Calu3 (cell line): ENCODE measurements at regions not wholly inside any gene's neighbourhood (a gene's known extent, or its start where the extent isn't known, plus 50 kb on each side); places are given as distances from the start of the nearest gene placed in this dataset.

Experiments
- BruUV-seq: library from RNA; stranded (reverse); fragments of 400-500 nt; replicated peaks from 2 replicates; lab custom pipeline; 2021; lab: Mats Ljungman, UMichigan
- CTCF ChIA-PET: fragments of 300-600 bp; sonication (Branson Sonifier 250); formaldehyde crosslinking; loops from one replicate; lab custom pipeline; 2022; ENCODE audit warnings: antibody characterized with exemption; lab: Charles Lee
- DNase-seq: peaks from one replicate; pipeline ENCODE4 v3.0.0; 2022
- H3K27ac Mint-ChIP-seq: one replicate; pipeline ENCODE4 v1.8.0; 2022; ENCODE audit warnings: mixed read lengths; ENCODE audit not compliant: unreplicated experiment
- H3K27me3 Mint-ChIP-seq: one replicate; pipeline ENCODE4 v1.8.0; 2022; ENCODE audit warnings: mixed read lengths; ENCODE audit not compliant: unreplicated experiment
- H3K36me3 Mint-ChIP-seq: one replicate; pipeline ENCODE4 v1.8.0; 2022; ENCODE audit warnings: mild to moderate bottlenecking, moderate library complexity, mixed read lengths; ENCODE audit not compliant: insufficient read depth, unreplicated experiment
- H3K4me1 Mint-ChIP-seq: one replicate; pipeline ENCODE4 v1.8.0; 2022; ENCODE audit warnings: mild to moderate bottlenecking, low read depth, mixed read lengths; ENCODE audit not compliant: unreplicated experiment
- H3K4me3 Mint-ChIP-seq: one replicate; pipeline ENCODE4 v1.8.0; 2022; ENCODE audit warnings: mild to moderate bottlenecking, low read depth, moderate library complexity, mixed read lengths; ENCODE audit not compliant: unreplicated experiment
- H3K9me3 Mint-ChIP-seq: one replicate; pipeline ENCODE4 v1.8.0; 2022; ENCODE audit warnings: low read depth, mixed read lengths; ENCODE audit not compliant: unreplicated experiment
- intact Hi-C: fragments of 100-400 bp; cut with micrococcal nuclease; formaldehyde crosslinking; loops from one replicate; pipeline ENCODE4 v1.10.0; 2022; ENCODE audit not compliant: unreplicated experiment
- TF ChIP-seq, protein P1 (sequence below): fragments of 200-600 bp; IDR thresholded peaks from one replicate; pipeline ENCODE4 v1.8.0; 2022; ENCODE audit warnings: antibody characterized with exemption; ENCODE audit not compliant: unreplicated experiment

DNA sequence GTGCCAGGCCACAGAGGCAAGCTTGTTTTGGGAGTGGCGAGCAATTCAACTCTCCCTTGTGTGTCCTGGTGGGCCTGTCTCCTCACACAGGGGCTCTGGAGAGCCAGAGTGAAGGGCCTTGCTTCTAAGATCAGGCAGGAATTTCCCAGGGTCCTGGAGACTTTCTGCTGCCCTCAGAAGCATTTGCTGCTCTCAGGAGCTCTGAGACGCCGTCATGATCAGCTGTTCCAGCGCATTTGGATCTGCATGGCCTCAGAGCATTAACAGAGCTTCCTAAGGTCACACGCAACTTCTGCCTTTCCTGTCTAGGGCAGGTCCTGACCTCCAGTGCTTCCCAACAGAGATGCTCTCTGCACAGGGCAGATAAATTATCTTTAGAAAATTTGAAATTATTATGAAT, 52.2 kb upstream of the C10orf90 start:
- no peaks in the 10 kb centered on the region for H3K36me3 Mint-ChIP-seq
- H3K9me3 Mint-ChIP-seq, result no peaks in the 10 kb centered on the region
- H3K27ac Mint-ChIP-seq, result no peak overlapping the region
- CTCF ChIA-PET, result no interaction called here
- peaks cover 10% of the 10 kb centered on the region for H3K27me3 Mint-ChIP-seq
- TF ChIP-seq, protein P1, sequence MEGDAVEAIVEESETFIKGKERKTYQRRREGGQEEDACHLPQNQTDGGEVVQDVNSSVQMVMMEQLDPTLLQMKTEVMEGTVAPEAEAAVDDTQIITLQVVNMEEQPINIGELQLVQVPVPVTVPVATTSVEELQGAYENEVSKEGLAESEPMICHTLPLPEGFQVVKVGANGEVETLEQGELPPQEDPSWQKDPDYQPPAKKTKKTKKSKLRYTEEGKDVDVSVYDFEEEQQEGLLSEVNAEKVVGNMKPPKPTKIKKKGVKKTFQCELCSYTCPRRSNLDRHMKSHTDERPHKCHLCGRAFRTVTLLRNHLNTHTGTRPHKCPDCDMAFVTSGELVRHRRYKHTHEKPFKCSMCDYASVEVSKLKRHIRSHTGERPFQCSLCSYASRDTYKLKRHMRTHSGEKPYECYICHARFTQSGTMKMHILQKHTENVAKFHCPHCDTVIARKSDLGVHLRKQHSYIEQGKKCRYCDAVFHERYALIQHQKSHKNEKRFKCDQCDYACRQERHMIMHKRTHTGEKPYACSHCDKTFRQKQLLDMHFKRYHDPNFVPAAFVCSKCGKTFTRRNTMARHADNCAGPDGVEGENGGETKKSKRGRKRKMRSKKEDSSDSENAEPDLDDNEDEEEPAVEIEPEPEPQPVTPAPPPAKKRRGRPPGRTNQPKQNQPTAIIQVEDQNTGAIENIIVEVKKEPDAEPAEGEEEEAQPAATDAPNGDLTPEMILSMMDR, result no peak
- intact Hi-C loops, result no loop called here
- no peak for DNase-seq
- no peak overlapping the region for H3K4me3 Mint-ChIP-seq
- H3K4me1 Mint-ChIP-seq, result no peaks in the 10 kb centered on the region
- no TSS peak for BruUV-seq

DNA sequence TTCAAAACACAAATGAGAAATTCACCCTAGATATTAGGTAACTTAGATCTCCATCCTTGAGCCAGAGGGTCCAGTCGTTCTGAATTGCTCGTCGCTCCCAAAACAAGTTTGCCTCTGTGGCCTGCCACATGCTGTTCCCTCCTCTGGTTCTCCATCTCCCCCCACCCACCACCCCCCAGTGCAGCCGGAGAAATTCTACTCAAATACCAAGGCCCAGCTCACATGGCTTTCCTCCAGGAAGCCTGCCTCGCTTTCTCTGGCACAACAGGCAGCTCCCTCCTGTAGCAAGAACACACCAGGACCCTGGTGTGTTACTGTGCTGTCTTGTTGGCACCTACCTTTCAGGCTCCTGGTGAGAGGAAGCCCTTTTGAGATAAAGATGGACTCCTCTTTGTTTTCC, 52.7 kb upstream of the C10orf90 start:
- intact Hi-C loops, result no loop called here
- CTCF ChIA-PET, result no interaction called here
- DNase-seq, result no peak
- Mint-ChIP-seq H3K9me3 (no peaks in the 10 kb centered on the region), H3K36me3 (no peaks in the 10 kb centered on the region), H3K27me3 (peaks cover 5% of the 10 kb centered on the region), H3K4me3 (no peak overlapping the region), H3K4me1 (no peaks in the 10 kb centered on the region), H3K27ac (no peak overlapping the region)
- no TSS peak for BruUV-seq
- TF ChIP-seq, protein P1, result no peak

DNA sequence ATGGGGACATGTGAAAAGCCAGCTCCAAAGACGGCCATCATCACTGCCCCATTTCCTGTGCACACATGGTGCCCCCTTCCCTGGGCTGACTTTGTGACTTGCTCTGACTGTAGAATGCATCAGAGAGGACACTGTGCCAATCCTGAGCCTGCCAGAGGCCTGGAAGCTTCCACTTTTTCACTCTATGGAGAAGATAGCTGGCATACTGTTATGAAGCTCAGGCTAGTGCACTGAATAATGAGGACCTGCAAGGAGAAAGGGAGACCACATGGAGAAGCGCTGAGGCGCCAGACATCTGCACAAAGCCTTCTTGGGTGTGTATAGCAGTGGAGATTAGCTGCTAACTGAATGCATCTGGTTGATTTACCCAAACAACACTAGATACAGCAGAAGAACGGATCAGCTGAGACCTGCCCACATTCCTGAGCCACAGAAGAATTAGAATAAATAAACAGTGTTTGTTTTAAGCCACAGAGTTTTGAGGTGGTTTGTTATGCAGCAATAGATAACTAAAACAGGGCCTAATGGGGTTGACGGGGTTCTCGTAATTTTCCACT, 58.9 kb upstream of the C10orf90 start:
- H3K4me3 Mint-ChIP-seq, result no peak overlapping the region
- TF ChIP-seq, protein P1, result no peak
- CTCF ChIA-PET, result no interaction called here
- DNase-seq, result no peak
- no peaks in the 10 kb centered on the region for H3K36me3 Mint-ChIP-seq
- H3K27ac Mint-ChIP-seq, result no peak overlapping the region
- H3K27me3 Mint-ChIP-seq, result peaks cover 28% of the 10 kb centered on the region
- no TSS peak for BruUV-seq
- intact Hi-C loops, result no loop called here
- no peaks in the 10 kb centered on the region for H3K9me3 Mint-ChIP-seq
- H3K4me1 Mint-ChIP-seq, result no peaks in the 10 kb centered on the region

DNA sequence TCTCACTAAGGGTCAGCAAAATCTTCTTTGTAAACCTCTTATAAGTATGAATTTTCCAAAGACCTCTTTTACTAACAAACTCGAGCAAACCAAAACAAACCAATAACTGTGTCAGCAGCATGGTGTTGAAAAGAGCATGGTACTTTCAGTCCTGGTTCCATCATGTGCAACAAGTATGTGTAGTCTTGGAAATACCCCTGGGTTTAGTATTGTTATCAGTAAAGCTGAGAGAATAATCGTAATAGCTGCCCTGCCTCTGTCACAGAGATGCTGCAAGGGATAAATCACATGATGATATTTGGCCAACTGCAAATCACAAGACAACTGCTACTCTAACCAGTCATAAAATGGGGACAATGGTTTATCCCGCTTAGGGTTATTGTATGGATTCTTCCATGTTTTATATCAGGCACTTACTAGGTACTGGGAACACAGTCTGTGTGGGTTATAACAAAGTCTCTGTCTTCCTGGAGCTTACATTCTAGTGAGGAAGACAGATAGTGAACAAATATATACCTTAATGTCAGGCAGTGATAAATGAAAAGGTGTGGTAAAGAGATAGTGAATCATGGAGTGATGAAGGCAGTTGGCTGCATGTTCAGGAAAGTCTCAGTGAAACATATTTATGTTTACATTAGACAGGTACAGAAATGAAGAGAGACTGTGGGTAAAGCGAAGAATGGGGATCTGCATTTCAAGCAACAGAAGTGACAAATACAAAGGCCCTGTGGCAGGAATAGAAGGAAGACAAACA, 60.5 kb upstream of the C10orf90 start:
- no peak for DNase-seq
- Mint-ChIP-seq H3K27ac (no peak overlapping the region), H3K27me3 (peaks cover 28% of the 10 kb centered on the region), H3K4me3 (no peak overlapping the region), H3K36me3 (no peaks in the 10 kb centered on the region), H3K9me3 (no peaks in the 10 kb centered on the region), H3K4me1 (no peaks in the 10 kb centered on the region)
- TF ChIP-seq, protein P1, result no peak
- CTCF ChIA-PET, result no interaction called here
- no TSS peak for BruUV-seq
- intact Hi-C loops, result no loop called here
